ENCODE measurements at regions not wholly inside any gene's neighbourhood (a gene's known extent, or its start where the extent isn't known, plus 50 kb on each side); places are given as distances from the start of the nearest gene placed in this dataset.

GRCh38 chr16:85546585-85547447 is 66.3 kb upstream of the GSE1 start:
- TF ChIP-seq PAX5 (IDR thresholded peaks at IDR 0.05; ENCODE audit: insufficient read depth, low read length, severe bottlenecking): no peak
- FAIRE-seq (no peak), DNase-seq (ENCODE audit: insufficient read length, low spot score) (no peak)

GRCh38 chr16:85548375-85548774 is 64.7 kb upstream of the GSE1 start:
- FAIRE-seq: no peak
- TF ChIP-seq PAX5 (IDR thresholded peaks at IDR 0.05; ENCODE audit: insufficient read depth, low read length, severe bottlenecking) (no peak), POLR2AphosphoS5 (IDR thresholded peaks at IDR 0.05; ENCODE audit: low read depth, low read length) (no peak), POLR2A (IDR thresholded peaks at IDR 0.05; ENCODE audit: low read depth, low read length) (no peak), POU2F2 (IDR thresholded peaks at IDR 0.05; ENCODE audit: low read depth, low read length) (no peak), TAF1 (IDR thresholded peaks at IDR 0.05; ENCODE audit: low read depth, low read length) (no peak), SPI1 (IDR thresholded peaks at IDR 0.05; ENCODE audit: low read depth, low read length) (no peak)
- no peak for DNase-seq (ENCODE audit: insufficient read length, low spot score)

- FAIRE-seq (no peak), DNase-seq (ENCODE audit: insufficient read length, low spot score) (no peak)
- TF ChIP-seq POLR2AphosphoS5 (IDR thresholded peaks at IDR 0.05; ENCODE audit: low read depth, low read length) (no peak), PAX5 (IDR thresholded peaks at IDR 0.05; ENCODE audit: insufficient read depth, low read length, severe bottlenecking) (no peak), SPI1 (IDR thresholded peaks at IDR 0.05; ENCODE audit: low read depth, low read length) (no peak), TAF1 (IDR thresholded peaks at IDR 0.05; ENCODE audit: low read depth, low read length) (no peak), POLR2A (IDR thresholded peaks at IDR 0.05; ENCODE audit: low read depth, low read length) (no peak), POU2F2 (IDR thresholded peaks at IDR 0.05; ENCODE audit: low read depth, low read length) (no peak)
Measured at GRCh38 chr16:85549766-85550421, 63.2 kb upstream of the GSE1 start.

- no peak for DNase-seq (ENCODE audit: insufficient read length, low spot score)
- TF ChIP-seq SPI1 (IDR thresholded peaks at IDR 0.05; ENCODE audit: low read depth, low read length) (no peak), TAF1 (IDR thresholded peaks at IDR 0.05; ENCODE audit: low read depth, low read length) (no peak), PAX5 (IDR thresholded peaks at IDR 0.05; ENCODE audit: insufficient read depth, low read length, severe bottlenecking) (no peak), POLR2AphosphoS5 (IDR thresholded peaks at IDR 0.05; ENCODE audit: low read depth, low read length) (no peak), POLR2A (IDR thresholded peaks at IDR 0.05; ENCODE audit: low read depth, low read length) (no peak), POU2F2 (IDR thresholded peaks at IDR 0.05; ENCODE audit: low read depth, low read length) (no peak)
- no peak for FAIRE-seq
Measured at GRCh38 chr16:85550422-85550864, 62.7 kb upstream of the GSE1 start.

- FAIRE-seq (no peak), DNase-seq (ENCODE audit: insufficient read length, low spot score) (no peak)
- TF ChIP-seq POLR2AphosphoS5 (IDR thresholded peaks at IDR 0.05; ENCODE audit: low read depth, low read length): no peak
- no peak for TF ChIP-seq PAX5 (IDR thresholded peaks at IDR 0.05; ENCODE audit: insufficient read depth, low read length, severe bottlenecking)
- TF ChIP-seq SPI1 (IDR thresholded peaks at IDR 0.05; ENCODE audit: low read depth, low read length): no peak
- no peak for TF ChIP-seq TAF1 (IDR thresholded peaks at IDR 0.05; ENCODE audit: low read depth, low read length)
- TF ChIP-seq POLR2A (IDR thresholded peaks at IDR 0.05; ENCODE audit: low read depth, low read length): no peak
- TF ChIP-seq POU2F2 (IDR thresholded peaks at IDR 0.05; ENCODE audit: low read depth, low read length): no peak
Measured at GRCh38 chr16:85550953-85551924, 61.9 kb upstream of the GSE1 start.

- FAIRE-seq (no peak), DNase-seq (ENCODE audit: insufficient read length, low spot score) (peak; percentile 58)
- TF ChIP-seq POLR2AphosphoS5 (IDR thresholded peaks at IDR 0.05; ENCODE audit: low read depth, low read length) (no peak), POLR2A (IDR thresholded peaks at IDR 0.05; ENCODE audit: low read depth, low read length) (no peak), SPI1 (IDR thresholded peaks at IDR 0.05; ENCODE audit: low read depth, low read length) (no peak), POU2F2 (IDR thresholded peaks at IDR 0.05; ENCODE audit: low read depth, low read length) (no peak), PAX5 (IDR thresholded peaks at IDR 0.05; ENCODE audit: insufficient read depth, low read length, severe bottlenecking) (no peak), TAF1 (IDR thresholded peaks at IDR 0.05; ENCODE audit: low read depth, low read length) (no peak)
Measured at GRCh38 chr16:85552980-85553435, 60.1 kb upstream of the GSE1 start.

- peak; percentile 68 for DNase-seq (ENCODE audit: insufficient read length, low spot score)
- FAIRE-seq: peak; percentile 65
- no peak for TF ChIP-seq TAF1 (IDR thresholded peaks at IDR 0.05; ENCODE audit: low read depth, low read length)
- no peak; the same call in 1 of the 2 replicates for TF ChIP-seq POU2F2 (IDR thresholded peaks at IDR 0.05; ENCODE audit: low read depth, low read length)
- no peak for TF ChIP-seq POLR2AphosphoS5 (IDR thresholded peaks at IDR 0.05; ENCODE audit: low read depth, low read length)
- TF ChIP-seq SPI1 (IDR thresholded peaks at IDR 0.05; ENCODE audit: low read depth, low read length): no peak
- TF ChIP-seq POLR2A (IDR thresholded peaks at IDR 0.05; ENCODE audit: low read depth, low read length): no peak; the same call in 1 of the 2 replicates
- TF ChIP-seq PAX5 (IDR thresholded peaks at IDR 0.05; ENCODE audit: insufficient read depth, low read length, severe bottlenecking): no peak
Measured at GRCh38 chr16:85553436-85554113, 59.5 kb upstream of the GSE1 start.

- DNase-seq (ENCODE audit: insufficient read length, low spot score) (peak; percentile 88), FAIRE-seq (peak; percentile 92)
- TF ChIP-seq TAF1 (IDR thresholded peaks at IDR 0.05; ENCODE audit: low read depth, low read length) (peak; percentile 83), SPI1 (IDR thresholded peaks at IDR 0.05; ENCODE audit: low read depth, low read length) (no peak), POLR2AphosphoS5 (IDR thresholded peaks at IDR 0.05; ENCODE audit: low read depth, low read length) (peak; percentile 92), POU2F2 (IDR thresholded peaks at IDR 0.05; ENCODE audit: low read depth, low read length) (peak; percentile 84), POLR2A (IDR thresholded peaks at IDR 0.05; ENCODE audit: low read depth, low read length) (peak; percentile 94), PAX5 (IDR thresholded peaks at IDR 0.05; ENCODE audit: insufficient read depth, low read length, severe bottlenecking) (peak; percentile 38)
Measured at GRCh38 chr16:85554114-85554888, 58.8 kb upstream of the GSE1 start.

All from GM12891 (cell line).